H1 (cell line): ENCODE measurements at regions not wholly inside any gene's neighbourhood (a gene's known extent, or its start where the extent isn't known, plus 50 kb on each side); places are given as distances from the start of the nearest gene placed in this dataset.

ENCODE experiments used
- CTCF ChIA-PET: fragments of 300-600 bp; sonication (Branson Sonifier 250); formaldehyde crosslinking; loops from one replicate; lab custom pipeline; 2021; ENCODE audit not compliant: partially characterized antibody; lab: Charles Lee
- POLR2A ChIA-PET: fragments of 300-600 bp; sonication (Branson Sonifier 250); formaldehyde crosslinking; loops from one replicate; lab custom pipeline; 2021; ENCODE audit warnings: inconsistent platforms; ENCODE audit not compliant: partially characterized antibody; lab: Charles Lee
- DNase-seq, 2 experiments: peaks; one replicate each; pipeline versions ENCODE4 v3.0.0 to v3.0.0-alpha.2; 2010 to 2022; ENCODE audit warnings: low spot score in 2 of 2, low read depth in 1 of 2, mixed read lengths in 1 of 2
- FAIRE-seq: peaks from 2 replicates; lab custom pipeline; 2011; peaks lifted over from hg19 to GRCh38; lab: Jason Lieb, UNC
- H2AFZ ChIP-seq: 2 replicates; pipeline ENCODE4 v1.8.1; 2012; ENCODE audit warnings: low read length, inconsistent platforms
- H2AK5ac ChIP-seq: 2 replicates; pipeline ENCODE4 v1.6.1; 2013; ENCODE audit warnings: low read depth, low read length
- H2BK120ac ChIP-seq: replicated peaks from 2 replicates; pipeline ENCODE3; 2013; ENCODE audit warnings: low read depth, low read length, inconsistent platforms
- H2BK12ac ChIP-seq: 2 replicates; pipeline ENCODE4 v1.6.1; 2013; ENCODE audit warnings: low read depth, low read length
- H2BK15ac ChIP-seq: 2 replicates; pipeline ENCODE4 v1.6.1; 2013; ENCODE audit warnings: low read length
- H2BK20ac ChIP-seq: 2 replicates; pipeline ENCODE4 v1.6.1; 2013; ENCODE audit warnings: low read length
- H2BK5ac ChIP-seq: 2 replicates; pipeline ENCODE4 v1.6.1; 2013; ENCODE audit warnings: low read depth, low read length
- H3K14ac ChIP-seq: 2 replicates; pipeline ENCODE4 v1.6.1; 2013; ENCODE audit warnings: inconsistent platforms; ENCODE audit not compliant: insufficient read length
- H3K18ac ChIP-seq: 2 replicates; pipeline ENCODE4 v1.6.1; 2013; ENCODE audit warnings: low read length; ENCODE audit errors: extremely low read depth
- H3K23ac ChIP-seq: 2 replicates; pipeline ENCODE4 v1.6.1; 2013; ENCODE audit warnings: inconsistent platforms; ENCODE audit not compliant: insufficient read length
- H3K23me2 ChIP-seq: 2 replicates; pipeline ENCODE4 v1.6.1; 2013; ENCODE audit warnings: low read depth, low read length
- H3K27ac ChIP-seq: 2 replicates; pipeline ENCODE4 v1.6.1; 2011; ENCODE audit warnings: low read depth, low read length, inconsistent platforms
- H3K27me3 ChIP-seq, 4 experiments: replicated peaks in 1 of 4; 1 replicate in 1 of 4; 2 replicates in 3 of 4; pipeline versions ENCODE4 v1.6.1 to v1.8.1; 2011 to 2013; ENCODE audit warnings: low read length in 3 of 4, mild to moderate bottlenecking in 3 of 4, inconsistent platforms in 2 of 4, mixed read lengths in 2 of 4, moderate library complexity in 1 of 4; ENCODE audit not compliant: control insufficient read depth in 3 of 4, insufficient read depth in 3 of 4; ENCODE audit errors: extremely low read depth in 1 of 4
- H3K36me3 ChIP-seq, 4 experiments: 2 replicates each; pipeline versions ENCODE4 v1.6.1 to v1.8.1; 2011 to 2013; ENCODE audit warnings: mild to moderate bottlenecking in 4 of 4, low read length in 3 of 4, moderate library complexity in 2 of 4, control low read depth in 1 of 4, inconsistent platforms in 1 of 4; ENCODE audit not compliant: insufficient read depth in 4 of 4, control insufficient read depth in 2 of 4
- H3K4ac ChIP-seq: replicated peaks from 2 replicates; pipeline ENCODE3; 2013; ENCODE audit warnings: low read length, low read depth, mixed read lengths, inconsistent platforms; ENCODE audit not compliant: insufficient read length
- H3K4me1 ChIP-seq, 4 experiments: replicated peaks in 1 of 4; 1 replicate in 1 of 4; 2 replicates in 3 of 4; pipeline versions ENCODE4 v1.6.1 to v1.8.1; 2011 to 2013; ENCODE audit warnings: low read length in 3 of 4, inconsistent platforms in 2 of 4, mixed read lengths in 1 of 4; ENCODE audit not compliant: insufficient read depth in 4 of 4, control insufficient read depth in 3 of 4
- H3K4me2 ChIP-seq, 2 experiments: 2 replicates each; pipeline versions ENCODE4 v1.6.1 to v1.8.1; 2011 to 2013; ENCODE audit warnings: low read depth in 2 of 2, low read length in 2 of 2, control low read depth in 1 of 2, inconsistent platforms in 1 of 2, mild to moderate bottlenecking in 1 of 2; ENCODE audit not compliant: insufficient read depth in 1 of 2
- H3K4me3 ChIP-seq, 4 experiments: fragments of 200-600, 300-600 bp in 1 of 4; sonication (generic), shearing (Covaris generic), sonication (Bioruptor Twin) in 1 of 4; 2 replicates each; pipeline versions ENCODE4 v1.5.1 to v1.8.1; 2011 to 2016; ENCODE audit warnings: low read length in 4 of 4, low read depth in 3 of 4, control low read depth in 2 of 4, inconsistent platforms in 2 of 4, mild to moderate bottlenecking in 2 of 4, mixed read lengths in 1 of 4, moderate library complexity in 1 of 4; ENCODE audit not compliant: insufficient read depth in 2 of 4; ENCODE audit errors: extremely low read depth in 1 of 4
- H3K56ac ChIP-seq: replicated peaks from 2 replicates; pipeline ENCODE3; 2013; ENCODE audit warnings: low read depth, mild to moderate bottlenecking, mixed read lengths, low read length, inconsistent platforms; ENCODE audit not compliant: insufficient read length
- H3K79me1 ChIP-seq: 2 replicates; pipeline ENCODE4 v1.6.1; 2013; ENCODE audit warnings: low read depth, low read length, control low read depth
- H3K79me2 ChIP-seq, 2 experiments: 2 replicates each; pipeline versions ENCODE4 v1.6.1 to v1.8.1; 2012 to 2013; ENCODE audit warnings: low read length in 2 of 2, mild to moderate bottlenecking in 2 of 2, inconsistent platforms in 1 of 2; ENCODE audit not compliant: insufficient read depth in 2 of 2, control insufficient read depth in 1 of 2
- H3K9ac ChIP-seq, 4 experiments: replicated peaks in 1 of 4; 1 replicate in 1 of 4; 2 replicates in 3 of 4; pipeline versions ENCODE4 v1.6.1 to v1.8.1; 2011 to 2013; ENCODE audit warnings: low read depth in 3 of 4, low read length in 3 of 4, control low read depth in 2 of 4, mild to moderate bottlenecking in 2 of 4, moderate library complexity in 2 of 4, inconsistent platforms in 1 of 4; ENCODE audit errors: extremely low read depth in 1 of 4
- H3K9me3 ChIP-seq, 2 experiments: 2 replicates each; pipeline versions ENCODE4 v1.6.1 to v1.8.1; 2012 to 2013; ENCODE audit warnings: mild to moderate bottlenecking in 2 of 2, moderate library complexity in 2 of 2, control low read depth in 1 of 2, inconsistent platforms in 1 of 2, low read depth in 1 of 2, low read length in 1 of 2, mixed read lengths in 1 of 2; ENCODE audit not compliant: insufficient read depth in 2 of 2
- H4K20me1 ChIP-seq, 2 experiments: replicated peaks in 1 of 2; 2 replicates each; pipeline versions ENCODE3 to v1.8.1; 2011 to 2013; ENCODE audit warnings: inconsistent platforms in 2 of 2, low read length in 2 of 2, mild to moderate bottlenecking in 1 of 2; ENCODE audit not compliant: insufficient read depth in 2 of 2, control insufficient read depth in 1 of 2
- H4K5ac ChIP-seq: 2 replicates; pipeline ENCODE4 v1.6.1; 2013; ENCODE audit warnings: low read length, low read depth, mixed read lengths, inconsistent platforms; ENCODE audit not compliant: insufficient read length
- H4K8ac ChIP-seq: 2 replicates; pipeline ENCODE4 v1.8.0; 2013; ENCODE audit warnings: mild to moderate bottlenecking, moderate library complexity, low read length, inconsistent platforms; ENCODE audit not compliant: insufficient read depth; ENCODE audit errors: extremely low read depth
- H4K91ac ChIP-seq: replicated peaks from 2 replicates; pipeline ENCODE3; 2013; ENCODE audit warnings: low read length, mixed read lengths, inconsistent platforms; ENCODE audit not compliant: insufficient read length
- HDAC2 ChIP-seq, 2 experiments: fragments of 300-600 bp in 1 of 2; sonication (generic) in 1 of 2; IDR thresholded peaks; 2 replicates each; pipeline ENCODE4 v1.6.1; 2011 to 2012; ENCODE audit warnings: low read depth in 2 of 2, low read length in 2 of 2, mild to moderate bottlenecking in 2 of 2, moderate library complexity in 2 of 2, borderline replicate concordance in 1 of 2, inconsistent platforms in 1 of 2
- POU5F1 ChIP-seq: IDR thresholded peaks from 2 replicates; pipeline ENCODE4 v1.6.1; 2011; ENCODE audit warnings: low read depth, mild to moderate bottlenecking, low read length, moderate library complexity
- WGBS, 2 experiments: shearing (Covaris generic) in 1 of 2; methylation state at CpG; one replicate each; pipeline versions ENCODE4 v1.1.6 to v1.1.7; 2013 to 2015; ENCODE audit warnings: low lambda C conversion rate in 2 of 2, mixed read lengths in 2 of 2, inconsistent platforms in 1 of 2, low coverage in 1 of 2, missing lambda C conversion rate in 1 of 2; ENCODE audit not compliant: insufficient replicate concordance in 2 of 2, insufficient coverage in 1 of 2, insufficient read length in 1 of 2; ENCODE audit errors: extremely low coverage in 1 of 2, missing lambda C conversion rate in 1 of 2; 5-methylcytosine and 5-hydroxymethylcytosine counted together

DNA sequence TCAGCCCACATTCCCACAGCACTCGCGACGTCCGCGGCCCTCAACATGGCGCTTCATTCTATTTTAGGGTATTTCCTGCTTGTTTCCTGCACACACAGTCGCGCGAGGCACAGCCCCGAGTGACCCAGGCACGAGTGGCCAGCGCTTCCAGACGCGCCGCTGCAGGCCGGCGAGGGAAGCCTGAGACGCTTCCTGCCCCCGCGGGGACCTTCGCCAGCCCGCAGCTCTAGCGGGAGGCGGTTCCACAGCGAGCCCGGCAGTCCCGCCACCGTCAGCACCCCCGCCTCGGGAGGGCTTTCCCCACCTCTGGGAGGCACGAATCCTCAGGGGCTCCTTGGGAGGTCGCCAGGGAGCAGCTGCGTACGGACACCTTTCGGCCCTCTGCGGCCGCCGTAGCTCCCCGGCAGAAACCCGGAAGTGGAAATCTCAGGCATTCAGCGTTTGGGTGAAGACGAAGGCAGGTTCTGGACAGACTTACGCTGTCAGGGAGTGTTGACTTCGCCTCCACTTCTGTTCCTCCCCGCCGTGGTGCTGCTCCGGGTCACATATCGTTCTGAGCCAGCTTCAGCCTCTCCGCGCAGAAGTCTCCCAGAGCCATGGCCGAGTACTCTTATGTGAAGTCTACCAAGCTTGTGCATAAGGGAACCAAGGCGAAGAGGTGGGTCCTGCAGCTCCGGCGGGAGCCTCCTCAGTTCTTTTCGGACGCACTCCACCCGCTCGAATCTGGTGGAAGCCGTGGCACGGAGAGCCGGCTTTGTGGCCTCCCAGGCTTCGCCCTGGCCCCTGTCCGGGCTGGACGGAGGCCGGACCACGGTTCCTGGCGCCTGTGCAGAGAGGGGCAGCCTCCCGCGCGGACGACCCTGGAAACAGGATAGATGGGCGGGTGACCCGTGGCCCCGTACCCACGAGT, 2925.9 kb upstream of the OR11H1 start:
- H2BK5ac ChIP-seq = no peak overlapping the region
- 89% methylated on average over 73 of the region's 75 CpGs; no CpG with 5 or more reads in 1 of the 2 experiments for WGBS, 2 experiments
- H4K91ac ChIP-seq = no peak overlapping the region
- ChIA-PET POLR2A (no interaction called here), CTCF (no interaction called here)
- no peaks in the 10 kb centered on the region for H3K79me1 ChIP-seq
- no peak overlapping the region for H2BK120ac ChIP-seq
- H3K36me3 ChIP-seq = peaks cover 0 to 5% (median 0%) of the 10 kb centered on the region in 4 experiments; a peak in 1 of 8 replicates
- no peaks in the 10 kb centered on the region for H3K4me1 ChIP-seq
- peaks cover 53 to 58% of the 10 kb centered on the region in 2 experiments for H3K9me3 ChIP-seq
- H3K79me2 ChIP-seq = no peaks in the 10 kb centered on the region
- no peak overlapping the region for H2BK20ac ChIP-seq
- no peak overlapping the region for H3K18ac ChIP-seq
- no peak overlapping the region for H2AK5ac ChIP-seq
- H3K9ac ChIP-seq = no peak overlapping the region
- H3K27ac ChIP-seq = no peak overlapping the region
- H3K14ac ChIP-seq = no peak overlapping the region
- no peak for DNase-seq
- no peak overlapping the region for H2BK15ac ChIP-seq
- no peaks in the 10 kb centered on the region for H3K23me2 ChIP-seq
- no peak overlapping the region for H4K5ac ChIP-seq
- no peaks in the 10 kb centered on the region for H3K27me3 ChIP-seq
- H2BK12ac ChIP-seq = no peak overlapping the region
- H3K4me2 ChIP-seq = no peak overlapping the region
- H3K4ac ChIP-seq = no peak overlapping the region
- H2AFZ ChIP-seq = no peak overlapping the region
- H3K4me3 ChIP-seq = no peak overlapping the region
- no peak overlapping the region for H3K23ac ChIP-seq
- no peak for FAIRE-seq
- no peaks in the 10 kb centered on the region for H4K20me1 ChIP-seq
- no peak overlapping the region for H3K56ac ChIP-seq
- H4K8ac ChIP-seq = no peak overlapping the region
- no peak for TF ChIP-seq HDAC2 (IDR thresholded peaks at IDR 0.05; ENCODE audit: borderline replicate concordance in 1 of 2, low read depth in 2 of 2, low read length in 2 of 2)
- TF ChIP-seq POU5F1 = no peak
